ENCODE measurements at regions not wholly inside any gene's neighbourhood (a gene's known extent, or its start where the extent isn't known, plus 50 kb on each side); places are given as distances from the start of the nearest gene placed in this dataset.

DNA sequence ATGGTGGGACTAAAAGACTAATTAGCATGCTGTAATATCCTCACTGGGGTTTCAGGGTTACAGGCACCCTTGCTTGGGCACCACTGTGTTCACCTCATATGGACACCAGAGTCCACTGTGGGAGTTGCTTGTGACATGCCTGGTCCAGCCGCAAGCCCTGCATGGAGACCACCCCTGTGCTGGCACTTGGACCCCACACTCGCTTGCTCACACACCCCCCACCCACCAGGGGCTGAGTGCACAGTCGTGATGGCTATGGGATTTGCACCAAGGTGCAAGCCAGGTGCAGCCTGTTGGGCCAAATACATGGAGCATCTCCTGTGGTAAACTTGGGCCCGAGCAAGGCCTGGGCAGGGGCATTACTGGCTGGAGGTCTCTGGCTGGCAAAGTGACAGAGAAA, 129.1 kb downstream of the SYT10 start:
- Histone ChIP-seq H4K20me1 (ENCODE audit: insufficient read depth) (no peaks in the 10 kb centered on the region), H3K4me2 (ENCODE audit: low read length) (no peak overlapping the region), H3K9me2 (ENCODE audit: insufficient read depth) (no peaks in the 10 kb centered on the region), H2AFZ (ENCODE audit: low read depth, low read length, poor library complexity, severe bottlenecking) (no peak overlapping the region), H3K27me3 (ENCODE audit: insufficient read depth, low read length) (no peaks in the 10 kb centered on the region), H3K9me3 (ENCODE audit: control insufficient read depth in 1 of 2, insufficient read depth in 1 of 2, low read depth in 1 of 2, low read length in 2 of 2) (peaks cover 0 to 8% of the 10 kb centered on the region in 2 experiments; a peak in 2 of 4 replicates), H3K27ac (ENCODE audit: low read depth, low read length) (no peak overlapping the region), H3K9ac (ENCODE audit: low read length) (no peak overlapping the region), H3K4me3 (replicated peaks in 1 of 2; ENCODE audit: low read depth in 1 of 2, low read length in 2 of 2) (no peak overlapping the region), H3K4me1 (ENCODE audit: control insufficient read depth in 1 of 2, insufficient read depth in 2 of 2, low read length in 2 of 2) (no peaks in the 10 kb centered on the region), H3K36me3 (ENCODE audit: control insufficient read depth in 1 of 2, insufficient read depth in 2 of 2, low read length in 2 of 2) (no peaks in the 10 kb centered on the region), H3K79me2 (ENCODE audit: insufficient read depth, low read length) (no peaks in the 10 kb centered on the region)
- RAD21 ChIA-PET (ENCODE audit: low non-redundant PET in 1 of 2, low total read pairs in 2 of 2, uncharacterized antibody in 2 of 2, unreplicated experiment in 2 of 2), result no interaction called here
- DNase-seq (ENCODE audit: low read depth, low spot score), result no peak
- intact Hi-C loops (cut with micrococcal nuclease), result no loop called here
- POLR2A ChIA-PET, result no interaction called here
- TF ChIP-seq SP1 (IDR thresholded peaks at IDR 0.05; ENCODE audit: low read depth), result no peak
- no peak for TF ChIP-seq EGR1 (IDR thresholded peaks at IDR 0.05; ENCODE audit: low read depth)
- no peak for TF ChIP-seq POLR2A (IDR thresholded peaks at IDR 0.05; ENCODE audit: borderline replicate concordance, extremely low read depth, insufficient read depth, insufficient read length)
- TF ChIP-seq REST (IDR thresholded peaks at IDR 0.05; ENCODE audit: low read depth), result no peak
- no peak for TF ChIP-seq ZFX (IDR thresholded peaks at IDR 0.05)
- TF ChIP-seq RAD21 (IDR thresholded peaks at IDR 0.05; ENCODE audit: low read depth), result no peak
- TF ChIP-seq, protein P1, sequence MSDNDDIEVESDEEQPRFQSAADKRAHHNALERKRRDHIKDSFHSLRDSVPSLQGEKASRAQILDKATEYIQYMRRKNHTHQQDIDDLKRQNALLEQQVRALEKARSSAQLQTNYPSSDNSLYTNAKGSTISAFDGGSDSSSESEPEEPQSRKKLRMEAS (IDR thresholded peaks at IDR 0.05), result no peak
- TF ChIP-seq EZH2 (IDR thresholded peaks at IDR 0.05), result no peak
- no peak for TF ChIP-seq ZNF274 (IDR thresholded peaks at IDR 0.05; ENCODE audit: low read depth, low read length)
- no peak for ATAC-seq
- CTCF ChIA-PET, result no interaction called here
- no TSS peak for BruUV-seq (replicated peaks)
